Activated T-cell treated with anti-CD3 and anti-CD28 coated beads for 48 hours (primary cell): ENCODE measurements at regions not wholly inside any gene's neighbourhood (a gene's known extent, or its start where the extent isn't known, plus 50 kb on each side); places are given as distances from the start of the nearest gene placed in this dataset.
"Not testable (repeated sequence)": the region's sequence is repeated elsewhere in the genome, so short reads cannot be mapped to it uniquely, and the experiment has no call there.

Source experiments
- DNase-seq: peaks from one replicate; pipeline ENCODE4 v3.0.0-alpha.2; 2020; ENCODE audit warnings: low read depth

DNA sequence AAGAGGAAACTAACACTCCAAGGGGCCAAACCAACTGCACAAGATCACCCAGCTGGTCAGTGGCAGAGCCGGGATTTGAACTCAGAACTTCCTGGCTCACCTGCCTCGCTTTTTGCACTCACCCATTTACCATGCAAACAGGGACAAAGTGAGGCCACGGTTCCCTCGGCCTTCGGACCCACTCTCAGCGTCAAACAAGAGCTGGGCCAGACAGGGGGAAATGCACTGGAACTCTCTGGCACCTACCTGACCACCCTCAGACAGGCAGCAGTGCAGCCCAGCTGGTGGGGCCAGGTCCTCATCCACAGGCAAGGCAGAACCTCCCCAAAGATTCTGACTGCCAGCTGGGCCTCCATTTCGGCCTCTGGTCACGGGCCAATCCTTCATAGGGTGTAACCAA, 93.7 kb upstream of the SRSF6 start:
- no peak for DNase-seq

DNA sequence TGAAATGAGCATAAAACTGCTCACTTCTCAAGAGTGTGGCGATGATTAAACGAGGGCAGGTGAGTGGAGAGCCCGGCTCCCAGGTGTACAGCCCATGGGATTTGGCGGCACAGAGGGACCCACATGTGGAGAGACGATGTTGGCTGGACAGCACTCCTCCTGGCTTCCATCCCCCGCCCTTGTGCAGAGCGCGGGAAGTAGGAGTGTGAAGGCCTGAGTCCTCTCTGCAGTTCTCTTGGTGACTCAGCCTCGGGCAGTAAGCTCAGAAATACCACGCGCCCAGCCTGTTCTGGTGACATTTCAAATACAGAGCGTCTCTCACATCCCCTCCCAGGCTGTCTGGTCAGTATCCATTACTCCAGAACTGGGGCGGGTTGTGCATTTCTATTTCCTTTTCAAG, 94.2 kb upstream of the SRSF6 start:
- DNase-seq, result no peak

DNA sequence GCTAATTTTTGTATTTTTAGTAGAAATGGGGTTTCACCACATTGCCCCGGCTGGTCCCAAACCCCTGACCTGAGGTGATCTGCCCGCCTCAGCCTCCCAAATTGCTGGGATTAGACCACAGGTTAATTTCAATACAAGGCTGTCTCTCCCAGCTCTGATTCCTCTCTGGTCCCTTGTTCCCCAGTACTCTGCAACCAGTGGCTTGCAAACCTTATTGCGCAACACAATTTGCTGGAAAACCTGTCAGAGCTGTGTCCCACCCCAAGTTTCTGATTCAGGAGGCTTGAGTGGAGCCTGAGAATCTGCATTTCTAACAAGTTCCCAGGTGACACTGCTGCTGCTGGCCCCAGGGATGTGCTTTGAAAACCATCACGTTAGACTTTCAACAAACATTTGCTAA, 96.2 kb upstream of the SRSF6 start:
- no peak for DNase-seq

DNA sequence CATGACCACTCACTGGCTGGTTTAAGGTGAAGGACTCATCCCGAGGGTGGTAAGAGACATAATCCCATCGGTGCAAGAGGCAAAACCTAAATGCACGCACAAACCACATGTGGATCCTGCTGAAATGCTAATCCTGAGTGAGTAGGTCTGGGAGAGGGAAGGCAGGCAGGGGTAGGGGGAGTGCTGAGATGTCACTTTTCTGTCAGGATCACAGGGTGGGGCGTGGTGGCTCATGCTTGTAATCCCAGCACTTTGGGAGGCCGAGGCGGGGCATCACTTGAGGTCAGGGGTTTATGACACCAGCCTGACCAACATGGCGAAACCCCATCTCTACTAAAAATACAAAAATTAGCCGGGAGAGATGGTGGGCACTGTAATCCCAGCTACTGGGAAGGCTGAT, 97.7 kb upstream of the SRSF6 start:
- no peak for DNase-seq

DNA sequence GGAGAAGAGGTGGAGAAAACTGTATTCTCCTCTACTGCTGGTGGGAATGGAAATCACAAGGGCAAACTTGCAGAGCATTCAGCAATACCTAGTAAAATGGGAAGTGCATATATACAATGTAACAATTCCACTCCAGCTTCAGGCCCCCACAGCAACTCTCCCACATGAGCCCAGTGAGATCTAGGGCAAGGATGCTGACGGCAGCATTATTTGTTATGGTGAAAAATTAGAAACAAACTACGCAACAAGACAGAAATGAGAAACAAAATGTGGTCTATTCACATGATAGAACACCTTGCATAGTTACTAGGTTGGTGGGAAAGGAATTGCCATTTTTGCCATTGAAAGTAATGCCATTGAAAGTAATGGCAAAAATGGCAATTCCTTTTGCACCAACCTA, 98.9 kb upstream of the SRSF6 start:
- DNase-seq, result no peak

DNA sequence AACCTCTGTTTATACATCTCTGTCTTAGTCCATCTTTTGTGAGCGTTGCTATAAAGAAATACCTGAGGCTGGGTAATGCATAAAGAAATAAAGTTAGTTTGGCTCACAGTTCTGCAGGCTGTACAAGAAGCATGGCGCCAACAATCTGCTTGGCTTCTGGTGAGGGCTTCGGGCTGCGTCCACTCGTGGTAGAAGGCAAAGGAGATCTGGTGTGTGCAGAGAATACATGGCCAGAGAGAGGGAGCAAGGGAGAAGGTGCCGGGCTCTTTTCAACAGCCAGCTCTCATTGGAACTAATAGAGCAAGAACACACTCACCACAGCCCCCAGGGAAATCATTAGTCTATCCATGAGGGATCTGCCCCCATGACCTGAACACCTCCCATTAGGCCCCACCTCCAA, 100.3 kb upstream of the SRSF6 start:
- DNase-seq, result no peak

DNA sequence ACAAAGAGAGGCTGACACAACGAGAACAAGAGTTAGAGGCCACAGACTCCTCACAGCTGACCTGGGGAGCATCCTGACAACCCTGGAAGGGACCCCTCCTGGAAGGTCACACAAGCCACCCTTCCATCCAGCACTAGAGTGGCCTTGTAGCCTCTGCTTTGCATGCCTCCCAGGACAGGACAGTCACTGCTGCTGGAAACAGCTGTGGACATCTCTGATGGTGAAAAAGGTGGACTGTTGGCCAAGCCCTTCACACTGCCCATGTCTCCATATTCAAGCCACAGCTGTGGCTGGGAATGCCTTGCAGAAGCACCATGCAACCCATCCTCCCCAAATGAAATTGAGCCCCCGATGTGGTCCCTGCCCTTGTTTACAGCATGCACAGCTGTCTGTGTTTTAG, 102.1 kb upstream of the SRSF6 start:
- DNase-seq, result no peak

DNA sequence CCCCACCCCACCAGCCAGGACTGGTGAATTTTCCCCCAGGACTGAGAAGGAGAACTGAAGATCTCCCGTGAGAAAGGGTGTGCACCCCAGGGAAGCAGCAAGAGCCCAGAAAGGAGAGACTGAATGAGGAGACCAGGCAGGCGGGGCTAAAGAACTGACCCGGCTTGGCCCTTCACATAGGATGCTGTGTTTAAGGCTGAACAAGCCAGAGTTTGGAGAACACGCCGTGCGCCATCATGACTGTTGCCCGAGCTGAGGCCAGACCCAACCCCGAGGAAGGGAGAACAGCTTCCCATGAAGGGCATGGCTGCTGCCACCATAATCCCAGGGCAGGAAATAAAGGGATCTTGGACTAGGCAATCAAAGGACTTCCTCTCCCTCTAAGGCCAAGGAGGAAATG, 104.7 kb upstream of the SRSF6 start:
- DNase-seq, result no peak

DNA sequence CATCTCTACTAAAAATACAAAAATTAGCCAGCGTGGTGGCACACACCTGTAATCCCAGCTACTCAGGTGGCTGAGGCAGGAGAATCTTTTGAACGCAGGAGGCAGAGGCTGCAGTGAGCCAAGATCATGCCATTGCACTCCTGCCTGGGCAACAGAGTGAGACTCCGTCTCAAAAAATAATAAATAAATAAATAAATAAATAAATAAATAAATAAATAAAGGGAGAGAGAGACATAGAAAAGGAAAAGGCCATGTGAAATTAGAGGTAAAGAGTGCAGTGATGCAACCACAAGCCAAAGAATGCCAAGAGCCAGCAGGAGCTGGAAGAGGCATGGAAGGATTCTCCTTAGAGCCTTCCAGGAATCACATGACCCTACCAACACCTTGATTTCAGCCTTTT, 107.0 kb upstream of the SRSF6 start:
- not testable (repeated sequence) for DNase-seq

DNA sequence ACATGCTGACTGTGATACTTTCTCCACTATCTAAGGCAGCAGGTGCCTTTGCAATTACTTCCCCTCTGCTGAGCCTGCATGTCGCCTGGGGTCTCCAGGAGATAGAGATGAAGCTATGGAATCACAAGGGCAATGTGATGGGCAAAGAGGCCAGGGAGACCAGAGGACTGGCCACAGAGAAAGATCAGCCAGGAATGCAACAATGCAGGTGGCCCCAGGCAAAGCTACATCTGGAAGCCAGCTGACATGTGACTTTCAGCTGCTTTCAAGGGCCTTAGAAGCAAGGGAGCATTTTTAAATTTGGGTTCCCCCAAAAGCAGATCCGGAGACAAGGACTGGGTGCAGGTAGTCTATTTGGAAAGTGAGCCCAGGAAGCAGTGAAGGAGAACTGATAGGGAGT, 107.9 kb upstream of the SRSF6 start:
- DNase-seq, result no peak

DNA sequence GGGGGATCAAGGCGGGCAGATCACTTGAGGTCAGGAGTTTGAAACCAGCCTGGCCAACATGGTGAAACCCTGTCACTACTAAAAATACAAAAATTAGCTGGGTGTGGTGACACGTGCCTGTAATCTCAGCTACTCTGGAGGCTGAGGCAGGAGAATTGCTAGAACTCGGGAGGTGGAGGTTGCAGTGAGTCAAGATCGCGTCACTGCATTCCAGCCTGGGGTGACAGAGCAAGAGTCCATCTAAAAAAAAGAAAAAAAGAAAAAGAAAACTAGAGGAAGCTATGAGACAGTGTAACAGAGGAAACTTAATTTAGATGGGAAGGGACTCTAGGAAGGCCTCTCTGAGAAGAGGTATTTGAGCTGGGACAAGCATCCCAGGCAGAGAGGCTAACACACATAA, 109.9 kb upstream of the SRSF6 start:
- not testable (repeated sequence) for DNase-seq

DNA sequence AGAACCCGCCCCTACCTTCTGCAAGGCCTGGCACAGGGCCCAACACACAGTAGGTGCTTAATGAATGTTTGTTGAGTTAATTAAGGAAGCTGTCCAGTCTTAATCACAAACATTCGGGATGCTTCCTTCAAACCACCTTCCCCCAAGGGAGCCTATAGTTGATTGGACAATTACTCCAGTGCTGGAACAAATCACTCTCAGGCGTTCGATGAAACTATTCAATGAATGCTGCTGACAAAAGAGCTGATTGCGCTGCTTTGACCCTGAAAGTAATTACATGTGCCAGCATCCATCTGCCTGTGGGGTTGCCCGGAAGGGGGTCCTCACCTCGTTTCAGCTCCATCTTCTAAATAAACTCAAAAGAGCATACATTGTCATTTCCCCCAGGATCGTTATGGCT, 112.0 kb upstream of the SRSF6 start:
- DNase-seq, result no peak

DNA sequence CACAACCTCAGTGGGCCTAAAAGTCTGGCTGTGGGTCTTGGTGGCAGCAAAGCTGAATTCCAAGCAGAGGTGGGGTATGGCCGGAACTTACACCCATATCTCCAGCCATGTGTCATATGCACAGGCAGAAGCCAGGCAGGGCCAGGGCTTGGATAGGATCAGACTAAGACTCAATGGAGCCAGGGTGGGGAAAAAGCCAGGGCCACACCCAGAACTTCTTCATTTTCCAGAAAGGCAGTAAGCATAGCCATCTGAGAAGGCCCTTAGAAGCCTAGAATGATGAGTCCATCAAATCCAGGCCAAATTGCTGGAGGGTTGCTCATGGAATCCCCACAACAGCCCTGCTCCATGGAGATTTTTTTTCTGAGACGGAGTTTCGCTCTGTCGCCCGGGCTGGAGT, 116.2 kb upstream of the SRSF6 start:
- DNase-seq, result no peak

DNA sequence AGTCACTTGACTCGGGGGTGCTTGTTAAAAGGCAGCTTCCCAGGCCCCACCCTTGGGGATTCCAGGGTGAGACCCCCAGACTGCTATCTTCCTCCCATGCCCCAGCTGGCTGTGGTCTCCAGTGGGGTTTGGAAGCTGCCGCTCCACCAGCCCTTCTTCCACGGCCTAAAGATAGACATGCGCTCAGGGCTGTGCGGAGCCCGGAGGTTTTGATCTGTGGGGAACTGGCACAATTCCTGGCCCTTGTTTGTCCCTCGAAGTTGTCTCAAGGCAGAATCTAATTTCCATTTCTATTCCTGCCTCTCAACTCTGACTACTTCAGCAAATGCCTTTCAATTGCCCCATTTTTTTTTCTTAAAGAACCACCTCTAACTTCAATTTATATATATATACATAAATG, 120.7 kb upstream of the SRSF6 start:
- DNase-seq, result no peak

DNA sequence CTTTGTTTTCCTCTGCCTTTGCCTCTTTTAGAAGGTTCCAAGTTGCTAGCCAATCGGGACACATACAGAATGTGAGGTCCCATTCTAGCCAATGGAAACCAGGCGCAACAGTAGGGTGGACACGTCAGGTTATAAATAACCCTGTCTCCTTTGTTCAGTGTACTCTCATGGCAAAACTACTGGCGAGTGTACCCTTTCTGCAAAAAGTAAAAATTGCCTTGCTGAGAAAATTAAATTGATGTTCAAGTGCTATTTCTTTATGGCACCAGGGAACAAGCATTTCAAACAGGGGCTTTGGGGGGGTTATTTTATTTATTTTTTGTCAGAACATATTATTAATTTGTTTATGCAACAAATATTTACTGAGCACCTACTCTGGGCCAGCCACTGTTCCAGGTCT, 123.6 kb upstream of the SRSF6 start:
- no peak for DNase-seq

DNA sequence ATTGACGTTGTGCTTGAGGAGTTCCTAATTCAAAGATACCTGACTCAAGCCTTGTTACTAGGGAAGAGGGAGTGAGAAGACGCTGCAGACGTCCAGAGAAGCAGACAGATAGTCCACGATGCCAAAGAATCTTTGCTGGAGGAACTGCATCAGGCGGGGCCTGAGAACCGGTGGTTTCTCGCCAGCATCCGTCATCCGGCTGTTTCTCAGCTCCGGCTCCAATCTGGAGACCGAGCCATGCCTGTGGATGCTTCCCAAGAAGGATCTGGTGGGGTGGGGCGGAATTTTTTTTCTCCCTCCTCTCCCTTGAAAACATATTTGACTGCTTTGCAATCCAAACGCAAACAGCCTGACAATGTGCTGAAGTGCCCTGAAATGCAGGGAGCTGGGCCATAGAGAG, 125.8 kb upstream of the SRSF6 start:
- no peak for DNase-seq

DNA sequence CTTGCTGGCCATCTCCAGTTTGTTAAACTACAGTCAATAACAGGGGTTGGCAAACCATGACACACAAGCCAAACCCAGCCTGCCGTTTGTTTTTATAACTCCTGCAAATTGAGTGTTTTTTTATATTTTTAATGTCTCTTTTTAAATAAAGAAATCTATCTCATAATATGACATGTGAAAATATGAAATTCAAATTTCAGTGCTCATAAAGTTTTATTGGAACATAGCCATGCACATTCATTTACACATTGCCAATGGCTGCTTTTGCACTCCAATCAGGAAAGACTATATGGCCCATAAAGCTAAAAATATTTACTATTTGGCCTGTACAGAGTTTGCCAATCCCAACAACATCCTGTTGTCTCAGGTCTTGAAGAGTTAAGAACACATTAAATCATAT, 129.0 kb upstream of the SRSF6 start:
- no peak for DNase-seq

DNA sequence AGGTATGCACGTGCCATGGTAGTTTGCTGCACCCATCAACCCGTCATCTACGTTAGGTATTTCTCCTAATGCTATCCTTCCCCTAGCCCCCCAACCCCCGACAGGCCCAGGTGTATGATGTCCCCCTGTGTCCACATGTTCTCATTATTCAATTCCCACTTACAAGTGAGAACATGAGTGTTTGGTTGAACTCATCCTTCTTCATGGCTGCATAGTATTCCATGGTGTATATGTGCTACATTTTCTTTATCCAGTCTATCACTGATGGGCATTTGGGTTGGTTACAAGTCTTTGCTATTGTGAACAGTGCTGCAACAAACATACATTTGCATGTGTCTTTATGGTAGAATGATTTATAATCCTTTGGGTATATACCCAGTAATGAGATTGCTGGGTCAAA, 130.5 kb upstream of the SRSF6 start:
- DNase-seq, result not testable (repeated sequence)

DNA sequence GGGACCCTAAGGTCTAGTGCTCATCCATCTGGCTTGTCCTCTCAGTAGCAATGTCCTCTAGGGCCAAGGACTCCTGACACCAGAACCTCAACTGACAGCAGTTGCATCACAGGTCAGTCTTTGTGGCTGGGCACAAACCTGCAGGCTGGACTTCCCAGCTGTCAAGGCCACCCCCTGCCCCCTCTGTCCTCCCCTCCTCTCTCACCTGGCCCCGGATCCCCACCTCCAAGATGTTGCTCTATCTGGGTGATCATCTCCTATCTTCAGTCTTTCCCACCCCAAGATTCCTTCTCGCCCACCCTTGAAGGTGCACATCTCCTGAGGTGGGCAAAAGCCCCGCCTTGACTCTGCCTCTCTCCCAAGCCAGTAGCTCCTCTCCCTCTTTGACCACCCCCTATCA, 131.8 kb upstream of the SRSF6 start:
- no peak for DNase-seq

DNA sequence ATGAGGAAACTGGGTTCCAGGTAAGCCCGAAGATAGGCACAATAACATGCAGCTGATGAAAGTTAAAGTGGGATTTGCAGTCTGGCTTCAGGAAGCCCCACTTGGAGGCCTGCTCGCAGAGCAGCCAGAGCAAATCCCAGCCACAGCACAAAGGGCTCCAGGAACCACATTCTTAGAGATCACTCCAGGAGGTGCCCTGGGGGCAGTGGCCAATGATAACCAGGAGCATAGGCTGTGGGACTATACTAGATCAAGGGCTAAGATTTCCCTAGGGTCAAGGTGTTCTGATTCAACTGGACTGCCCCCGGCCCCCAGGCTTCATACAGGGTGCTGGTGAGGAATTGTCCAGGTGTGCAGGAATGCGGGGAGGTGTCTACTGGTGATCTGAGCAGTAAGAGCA, 133.9 kb upstream of the PTPRT start:
- DNase-seq, result no peak

DNA sequence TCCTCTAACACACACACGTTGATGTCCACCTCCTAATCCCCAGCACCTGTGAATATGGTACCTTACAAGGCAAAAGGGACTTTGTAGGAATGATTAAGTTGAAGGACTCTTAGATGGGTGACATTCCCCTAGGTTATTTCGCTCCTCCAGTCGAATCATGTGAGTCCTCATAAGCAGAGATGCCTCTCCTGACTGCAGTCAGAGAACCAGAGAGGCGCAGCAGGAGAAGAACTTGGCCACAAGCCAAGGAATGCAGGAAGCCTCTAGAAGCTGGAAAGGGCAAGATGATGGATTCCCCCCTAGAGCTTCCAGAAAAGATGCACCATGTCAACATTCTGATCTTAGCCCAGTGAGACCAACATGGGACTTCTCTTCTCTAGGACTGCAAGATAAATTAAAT, 133.1 kb upstream of the PTPRT start:
- no peak for DNase-seq

DNA sequence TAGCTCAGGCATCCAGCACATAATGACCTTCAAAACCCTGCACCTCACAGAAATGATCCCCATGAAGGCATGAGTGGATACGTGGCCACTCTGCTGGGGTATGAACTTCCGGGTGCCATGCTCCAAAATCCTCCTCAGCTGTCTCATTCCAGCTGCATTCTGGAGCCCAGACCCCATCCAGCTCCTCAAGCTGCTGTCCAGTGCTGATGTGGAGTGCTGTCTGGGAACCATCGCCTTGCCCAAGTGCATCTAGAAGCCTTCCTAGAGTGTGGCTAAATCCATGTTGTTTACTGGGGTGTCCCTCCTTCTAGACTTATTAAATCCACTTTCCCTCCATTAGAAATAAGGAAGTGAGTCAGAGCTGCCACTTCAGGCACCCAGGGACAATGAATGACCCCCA, 130.8 kb upstream of the PTPRT start:
- no peak for DNase-seq

DNA sequence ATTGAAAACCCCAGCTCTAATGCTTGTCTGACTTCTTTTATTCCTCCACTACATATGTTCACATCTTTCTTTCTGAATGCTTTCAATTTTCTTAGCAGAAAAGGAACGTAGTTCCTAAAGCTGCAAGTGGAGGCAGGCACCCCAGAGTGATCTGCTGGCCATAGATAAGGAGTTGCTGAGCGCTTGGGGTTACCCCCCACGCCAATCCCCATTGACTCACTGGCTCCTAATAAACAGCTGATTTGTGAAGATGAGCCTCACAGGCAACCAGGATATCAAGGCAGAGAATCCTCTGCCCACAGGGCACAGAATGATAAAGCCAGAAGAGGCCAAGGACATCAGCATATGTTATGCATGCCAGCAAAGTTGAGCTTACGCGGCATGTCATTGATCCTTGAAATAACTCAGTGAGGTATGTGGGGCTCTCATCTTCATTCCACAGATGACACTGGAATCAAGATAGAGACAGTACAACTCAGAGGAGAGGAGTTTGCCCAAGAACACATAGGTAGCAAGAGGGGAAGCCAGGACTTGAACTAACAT, 129.1 kb upstream of the PTPRT start:
- no peak for DNase-seq

DNA sequence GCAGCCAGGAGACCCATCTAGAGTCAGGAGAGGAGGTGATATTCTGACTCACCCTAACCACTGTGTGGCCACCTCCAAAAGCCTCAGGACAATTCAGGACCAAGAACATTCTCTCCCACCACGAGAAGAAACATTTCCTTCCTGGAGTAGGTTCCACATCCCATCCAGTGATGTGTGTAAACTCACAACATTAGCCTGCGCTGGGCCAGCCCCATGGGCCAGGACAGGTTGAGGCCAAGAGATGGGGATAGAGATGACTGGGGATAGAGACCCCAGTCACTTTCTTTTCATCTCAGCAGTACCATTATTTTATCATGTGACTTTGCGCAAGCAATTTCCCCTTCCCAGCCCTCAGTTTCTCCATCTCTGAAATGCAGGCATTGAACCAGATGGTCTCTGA, 126.6 kb upstream of the PTPRT start:
- no peak for DNase-seq

DNA sequence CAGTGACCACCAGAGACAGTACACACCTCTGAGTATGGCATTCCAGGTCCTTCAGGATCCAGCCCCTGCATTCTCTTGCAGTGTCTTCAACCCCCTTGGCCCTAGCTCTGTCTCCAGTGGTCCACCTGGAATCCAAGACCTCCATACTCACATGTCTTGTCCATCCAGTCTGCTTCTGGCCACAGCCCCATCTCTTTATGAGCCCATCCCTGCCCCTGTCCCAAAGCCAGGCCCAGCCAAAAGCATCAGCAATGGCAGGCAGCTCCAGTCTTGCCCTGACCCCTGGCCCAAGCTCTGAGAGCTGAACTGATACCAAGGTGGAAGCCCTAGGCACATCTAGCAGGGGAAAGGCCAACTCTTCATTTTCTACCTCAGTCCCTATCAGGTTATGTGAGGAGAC, 119.6 kb upstream of the PTPRT start:
- DNase-seq, result no peak
